DMS53 treated with DMSO at 0.1 percent for 48 hours (cell line): ENCODE measurements at regions not wholly inside any gene's neighbourhood (a gene's known extent, or its start where the extent isn't known, plus 50 kb on each side); places are given as distances from the start of the nearest gene placed in this dataset.
A peak's percentile ranks its signal among the peaks of the same experiment; 100 is the strongest.
"Not testable (repeated sequence)": the region's sequence is repeated elsewhere in the genome, so short reads cannot be mapped to it uniquely, and the experiment has no call there.

Source experiments
- DNase-seq: peaks from one replicate; lab custom pipeline; 2025; ENCODE audit not compliant: unreplicated experiment; lab: John Stamatoyannopoulos, UW

DNA sequence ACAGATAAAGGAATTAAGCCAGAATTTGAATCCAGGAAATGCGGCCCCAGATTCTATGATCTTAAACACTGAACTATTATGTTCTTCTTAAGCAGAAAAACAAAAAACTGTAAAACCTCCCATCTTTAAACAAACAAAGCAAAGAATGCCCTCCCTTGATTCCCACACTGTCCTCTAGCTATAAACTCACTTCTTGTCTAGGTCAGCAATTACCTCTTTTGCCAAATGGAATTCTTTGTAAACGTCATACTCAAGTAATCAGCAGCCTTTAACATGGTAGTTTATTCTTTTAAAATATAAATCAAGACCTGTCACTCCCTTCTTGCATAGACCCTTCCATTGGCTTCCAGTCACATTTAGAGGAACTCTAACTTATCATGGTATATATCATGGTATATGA, 958.9 kb upstream of the CNTN5 start:
- no peak for DNase-seq

DNA sequence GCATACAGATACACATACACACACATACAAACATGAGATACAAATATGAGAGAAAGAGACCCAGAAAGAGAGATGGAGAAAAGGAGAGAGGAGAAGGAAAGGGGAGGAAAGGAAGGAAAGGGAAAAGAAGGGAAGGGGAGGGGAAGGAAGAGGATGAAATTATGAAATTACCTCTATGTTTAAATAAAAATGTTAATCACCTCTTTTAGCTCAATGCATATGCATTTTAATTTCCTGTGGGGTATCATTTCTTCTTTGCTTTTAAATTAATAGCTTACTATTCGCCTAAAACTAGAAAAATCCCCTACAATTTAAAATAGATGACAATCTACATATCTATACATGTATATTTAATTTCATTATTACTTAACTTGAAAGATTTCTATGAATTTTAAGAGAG, 958.0 kb upstream of the CNTN5 start:
- DNase-seq = no peak

DNA sequence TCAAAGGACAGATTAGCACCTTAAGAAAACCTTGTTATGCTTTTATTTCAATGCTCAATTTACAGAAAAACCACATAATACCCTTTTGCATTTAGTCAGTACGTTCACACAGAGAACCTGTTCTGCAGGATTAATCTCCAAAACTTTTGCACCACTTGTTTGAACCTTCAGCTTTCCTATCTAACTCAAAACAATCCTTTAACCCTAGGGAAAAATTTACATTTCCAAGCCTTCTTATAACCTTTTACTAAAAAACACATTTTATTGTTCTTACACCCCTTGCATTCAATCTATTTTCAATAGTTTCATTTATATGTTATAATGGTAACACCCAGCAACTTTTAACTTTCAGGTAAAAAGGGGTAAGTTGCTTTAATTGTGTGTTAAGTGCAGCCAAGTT, 952.5 kb upstream of the CNTN5 start:
- no peak for DNase-seq

DNA sequence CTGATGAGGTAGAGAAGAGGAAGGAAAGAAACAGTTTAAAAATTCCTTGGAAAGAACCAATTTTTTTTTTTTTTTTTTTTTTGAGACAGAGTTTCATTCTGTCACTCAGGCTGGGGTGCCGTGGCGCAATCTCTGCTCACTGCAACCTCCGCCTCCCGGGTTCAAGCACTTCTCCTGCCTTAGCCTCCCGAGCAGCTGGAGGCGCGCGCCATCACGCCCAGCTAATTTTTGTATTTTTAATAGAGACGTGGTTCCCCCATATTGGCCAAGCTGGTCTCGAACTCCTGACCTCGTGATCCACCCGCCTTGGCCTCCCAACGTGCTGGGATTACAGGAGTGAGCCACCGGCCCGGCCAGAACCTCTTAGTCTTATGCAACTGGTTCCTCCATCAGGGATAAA, 951.6 kb upstream of the CNTN5 start:
- DNase-seq = not testable (repeated sequence)

DNA sequence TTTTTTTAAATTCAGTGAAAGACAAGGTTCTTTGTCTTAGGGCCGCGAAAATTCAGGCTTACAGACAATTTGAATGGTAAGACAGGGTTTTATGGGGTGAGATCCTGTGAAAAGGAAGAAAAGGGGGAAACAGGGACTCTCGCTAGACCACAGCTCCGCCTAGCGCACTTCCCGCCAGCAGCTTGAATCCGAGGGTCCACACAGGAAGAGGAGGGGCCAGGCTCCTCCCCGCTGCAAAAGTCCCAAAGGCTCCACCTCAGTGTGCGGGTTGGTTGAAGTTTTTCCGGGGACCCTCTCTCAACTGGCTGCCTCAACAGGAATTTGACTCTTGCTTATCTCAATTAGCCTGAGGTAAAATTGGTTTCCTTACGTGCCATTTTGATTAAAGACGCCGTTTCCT, 950.9 kb upstream of the CNTN5 start:
- no peak for DNase-seq

DNA sequence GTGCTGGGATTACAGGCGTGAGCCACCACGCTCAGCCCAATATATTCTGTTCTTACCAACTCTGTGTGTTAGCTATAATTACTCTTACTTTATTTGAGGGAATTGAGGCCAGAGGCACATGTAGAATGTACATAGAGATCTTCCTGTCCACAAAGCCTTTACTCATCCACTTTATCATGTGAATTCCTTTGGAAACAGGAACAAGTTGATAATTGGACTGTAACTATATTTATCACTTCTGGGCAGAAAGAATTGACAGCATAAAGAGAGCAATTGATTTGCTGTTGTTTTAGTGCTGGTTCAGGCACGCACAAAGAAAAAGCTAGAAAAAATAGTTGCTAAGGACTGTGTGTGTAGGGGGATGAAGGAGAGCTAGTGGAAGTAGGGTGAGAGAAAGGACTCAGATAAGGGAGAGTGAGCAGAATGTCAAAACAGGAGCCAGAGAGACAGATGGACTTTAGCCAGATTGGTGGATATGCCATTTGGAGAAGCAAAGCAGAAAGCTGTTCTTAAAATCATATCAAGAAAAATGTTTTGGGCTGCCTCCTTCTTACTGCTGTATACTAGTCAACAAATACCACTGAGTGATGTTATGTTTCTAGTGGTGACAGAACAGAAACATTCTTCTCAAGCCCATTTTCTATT, 929.8 kb upstream of the CNTN5 start:
- no peak for DNase-seq

DNA sequence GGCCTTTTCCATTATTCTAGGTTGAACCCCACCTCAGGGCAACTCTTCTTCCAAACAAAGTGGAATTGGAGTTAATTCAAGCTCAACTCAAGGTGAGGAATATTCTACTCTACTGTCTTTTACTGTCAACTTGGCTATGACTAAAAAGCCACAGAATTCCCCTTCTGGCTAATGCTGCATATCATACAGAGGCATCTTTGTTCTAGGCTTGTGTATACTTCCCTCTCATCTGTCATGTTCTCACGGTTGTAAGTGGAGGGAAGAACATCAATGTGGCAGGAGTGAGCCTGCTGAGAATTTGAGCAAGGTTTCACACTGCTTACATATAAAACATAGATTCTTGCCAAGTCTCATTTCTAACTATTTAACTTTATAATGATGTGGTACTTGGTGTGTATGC, 921.4 kb upstream of the CNTN5 start:
- DNase-seq = no peak

DNA sequence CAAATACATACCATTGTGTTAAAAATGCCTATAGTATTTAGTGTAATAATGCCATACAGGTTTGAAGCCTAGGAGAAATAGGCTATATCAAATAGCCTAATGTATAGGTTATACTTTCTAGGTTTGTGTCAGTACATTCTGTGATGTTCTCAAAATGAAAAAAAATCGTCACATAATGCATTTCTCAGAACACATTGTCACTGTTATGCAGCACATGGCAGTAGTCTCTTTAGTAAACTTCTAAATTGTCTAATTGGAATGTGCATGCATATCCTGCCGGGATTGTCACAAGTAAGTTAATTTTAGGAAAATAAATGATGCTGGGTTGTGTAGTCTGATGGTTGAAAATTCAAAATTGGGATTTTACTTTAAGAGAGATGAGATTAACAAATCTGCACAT, 920.1 kb upstream of the CNTN5 start:
- no peak for DNase-seq

DNA sequence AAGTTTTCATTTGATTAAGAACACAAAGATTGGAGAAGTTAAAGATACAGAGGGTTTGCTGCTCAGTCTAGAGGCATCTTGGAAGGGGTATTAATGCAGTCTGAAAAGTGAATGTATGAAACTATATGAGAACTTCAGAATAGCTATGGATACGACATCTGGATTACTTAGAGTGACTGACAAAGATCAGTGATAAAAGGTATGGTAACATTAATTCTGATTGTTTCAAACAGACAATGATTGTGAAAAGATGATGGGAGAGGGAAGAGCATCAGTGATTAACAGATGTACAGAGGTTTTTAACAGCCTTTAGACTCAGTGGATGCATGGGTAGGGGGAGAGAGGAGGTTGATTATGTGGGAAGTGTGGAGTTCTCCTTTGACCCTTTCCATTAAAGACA, 919.4 kb upstream of the CNTN5 start:
- no peak for DNase-seq

DNA sequence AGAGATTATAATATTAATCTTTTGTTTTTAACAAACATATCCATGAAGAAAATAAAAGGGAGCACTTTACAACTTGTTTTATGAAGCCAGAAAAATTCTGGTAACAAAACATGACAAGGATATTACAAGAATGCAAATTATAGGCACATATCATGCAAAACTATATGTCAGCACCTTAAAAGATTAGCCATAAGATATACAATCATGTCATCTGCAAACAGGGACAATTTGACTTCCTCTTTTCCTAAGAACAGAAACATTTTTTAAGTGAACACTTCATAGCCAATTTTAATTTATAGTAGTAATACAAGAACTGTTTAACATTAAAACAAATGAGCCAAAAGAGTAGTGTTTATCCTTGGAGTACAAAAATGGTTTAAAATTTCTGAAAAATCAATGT, 916.5 kb upstream of the CNTN5 start:
- no peak for DNase-seq

DNA sequence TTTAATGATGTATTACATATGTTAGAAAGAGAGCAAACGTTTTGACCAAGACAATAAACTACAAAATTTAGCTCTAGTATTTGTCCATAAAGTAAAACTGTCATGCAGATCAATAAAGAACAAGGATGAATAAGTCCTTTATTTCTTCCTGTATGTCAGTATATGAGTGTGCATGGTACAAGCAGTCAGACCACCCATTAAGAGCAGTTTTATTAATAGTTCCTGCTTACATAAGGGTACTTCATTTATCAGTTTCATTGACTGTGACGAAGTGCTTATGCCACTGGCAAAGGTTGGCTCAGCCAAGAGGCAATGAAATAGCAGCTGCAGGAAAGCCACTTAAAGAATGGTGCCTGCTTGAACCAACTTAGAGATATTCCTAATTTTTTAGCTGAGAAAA, 913.0 kb upstream of the CNTN5 start:
- DNase-seq = peak; percentile 66

DNA sequence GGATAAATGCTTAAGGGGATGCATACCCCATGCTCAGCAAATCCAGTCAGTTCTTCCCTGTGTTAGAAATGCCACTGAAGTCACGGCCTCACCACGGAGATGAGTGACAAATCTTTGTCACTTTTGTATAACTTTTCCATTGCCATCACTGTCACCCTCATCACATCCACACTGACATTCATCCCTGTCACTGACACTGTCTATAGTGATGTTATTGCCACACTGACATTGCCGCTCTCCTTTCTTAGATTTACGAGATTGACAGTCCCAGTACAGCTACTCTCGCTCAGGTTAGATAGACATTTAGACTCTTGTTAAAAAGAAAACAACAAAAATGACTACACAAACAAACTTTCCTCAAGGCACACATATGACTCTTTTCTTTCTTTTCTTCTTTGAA, 910.7 kb upstream of the CNTN5 start:
- DNase-seq = no peak

DNA sequence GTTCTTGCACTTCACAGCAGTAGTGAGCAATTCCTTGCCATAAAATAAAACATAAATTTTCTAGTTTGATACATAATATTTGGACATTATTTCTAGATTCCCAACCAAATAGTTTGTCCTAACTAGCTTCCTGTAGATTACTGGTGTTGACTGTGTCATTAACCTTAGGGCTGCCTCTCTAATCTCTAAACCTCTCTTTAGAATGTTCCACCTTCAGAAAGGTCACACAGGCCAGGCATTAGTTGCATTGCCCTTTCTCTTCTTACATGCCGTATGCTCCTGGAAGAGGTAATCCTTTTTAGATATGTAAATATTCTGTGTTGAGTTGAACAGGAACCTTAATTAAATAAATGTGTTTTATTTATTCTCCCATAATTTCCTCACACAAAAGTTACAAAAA, 904.9 kb upstream of the CNTN5 start:
- DNase-seq = no peak

DNA sequence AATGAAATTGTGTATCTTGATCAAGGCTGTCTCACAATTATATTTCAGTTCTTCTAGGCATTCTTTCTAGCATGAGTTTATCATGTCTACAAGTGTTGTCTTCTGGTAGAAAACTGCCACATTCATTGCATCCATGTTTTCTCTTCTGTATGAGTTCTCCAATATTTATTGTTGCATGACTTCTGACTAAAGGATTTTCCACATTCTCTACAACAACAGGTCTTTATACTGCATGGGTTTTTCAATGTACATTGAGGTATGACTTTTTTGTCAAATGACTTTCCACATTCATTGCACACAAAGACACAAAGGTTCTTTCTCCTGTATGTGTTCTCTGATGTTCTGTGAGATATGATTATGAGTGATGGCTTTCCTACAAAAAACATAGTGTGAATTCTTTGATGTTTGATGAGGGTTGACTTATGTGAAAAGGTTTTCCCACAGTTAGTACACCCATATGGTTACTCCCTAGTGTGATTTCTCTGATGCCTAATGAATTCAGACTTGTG, 890.6 kb upstream of the CNTN5 start:
- DNase-seq = no peak

DNA sequence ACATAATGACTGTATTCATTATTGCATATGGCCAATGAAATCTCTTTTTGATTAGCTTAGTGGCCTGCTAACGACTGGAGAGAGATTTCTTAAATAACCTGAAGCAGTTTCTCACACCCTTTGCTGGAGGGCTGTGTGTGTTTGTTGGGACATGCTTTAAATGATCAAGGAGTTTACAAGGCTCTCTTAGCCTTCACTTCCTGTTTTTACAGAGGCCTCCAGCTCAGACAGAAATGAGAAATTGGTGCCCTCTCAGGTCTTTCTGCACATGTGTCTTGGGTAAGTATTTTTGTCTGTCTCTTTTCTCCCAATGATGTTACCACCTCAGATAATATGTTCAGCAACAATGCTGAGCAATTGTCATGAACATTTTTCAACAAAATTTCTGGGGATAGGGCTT, 884.4 kb upstream of the CNTN5 start:
- no peak for DNase-seq

DNA sequence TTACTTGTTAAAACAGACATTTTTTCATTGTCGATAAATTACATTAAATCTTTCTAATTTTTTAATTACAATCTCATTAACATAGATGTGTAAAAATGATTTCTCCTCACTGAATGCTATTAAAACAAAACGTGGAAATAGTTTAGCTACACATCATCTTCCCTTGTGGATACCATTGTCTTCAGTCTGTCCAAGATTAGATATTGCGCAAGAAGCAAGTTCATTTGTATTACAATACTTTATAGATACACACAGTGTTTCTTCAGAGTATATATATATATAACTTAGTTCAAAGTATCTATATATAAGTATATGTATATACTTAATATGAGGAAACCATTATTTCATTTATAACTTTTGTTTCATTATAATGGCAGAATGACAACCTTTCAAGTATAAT, 883.3 kb upstream of the CNTN5 start:
- DNase-seq = no peak

DNA sequence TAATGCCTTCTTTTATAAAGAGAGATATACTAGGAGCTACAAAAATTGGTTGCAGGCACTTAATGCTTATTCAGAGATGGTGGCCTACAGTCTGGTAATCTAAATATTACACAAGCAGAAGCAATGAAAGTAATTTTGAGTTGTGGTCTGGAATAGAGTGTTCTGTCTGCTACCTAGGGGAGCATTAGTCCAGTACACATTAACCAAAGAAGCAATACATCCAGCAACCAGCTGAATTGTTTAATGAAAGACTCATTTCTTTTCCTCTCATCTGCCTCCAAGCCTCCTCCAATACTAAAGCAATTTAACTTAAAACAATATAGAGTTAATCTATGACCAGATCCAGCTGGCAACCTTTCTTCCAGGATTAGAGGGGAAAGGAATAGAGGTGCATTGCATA, 877.1 kb upstream of the CNTN5 start:
- no peak for DNase-seq

DNA sequence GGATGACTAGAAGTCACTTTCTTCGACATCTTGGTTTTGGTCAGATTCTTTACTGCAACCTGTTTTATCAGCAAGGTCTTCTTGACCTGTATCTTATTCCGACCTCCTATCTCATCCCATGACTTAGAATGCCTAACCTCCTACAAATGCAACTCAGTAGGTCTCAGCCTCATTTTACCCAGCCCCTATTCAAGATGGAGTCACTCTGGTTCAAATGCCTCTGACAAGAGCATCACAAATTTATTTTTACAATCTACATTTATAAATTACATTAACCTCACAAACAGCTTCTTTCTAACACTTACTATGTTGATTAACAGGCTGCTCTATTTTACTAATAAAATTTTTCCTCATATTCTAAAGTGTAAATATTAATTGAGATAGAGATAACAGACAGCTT, 867.0 kb upstream of the CNTN5 start:
- no peak for DNase-seq

DNA sequence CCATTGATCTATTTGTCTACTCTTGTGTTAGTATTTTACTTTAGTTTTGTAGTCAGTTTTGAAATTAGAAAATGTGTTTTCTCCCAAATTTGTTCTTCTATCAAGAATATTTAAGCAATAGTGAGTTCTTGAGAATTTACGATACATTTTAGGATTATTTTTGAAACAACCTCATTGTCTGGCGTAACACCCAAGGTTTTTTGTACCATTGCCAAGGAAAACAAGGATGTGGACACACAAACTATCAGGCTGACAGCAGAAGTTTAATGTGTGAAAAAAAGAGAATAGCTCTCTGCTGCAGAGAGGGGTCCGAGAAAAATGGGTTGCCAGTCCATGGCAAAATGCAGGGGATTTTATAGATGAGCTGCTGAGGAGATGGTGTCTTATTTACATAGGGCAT, 865.1 kb upstream of the CNTN5 start:
- no peak for DNase-seq

DNA sequence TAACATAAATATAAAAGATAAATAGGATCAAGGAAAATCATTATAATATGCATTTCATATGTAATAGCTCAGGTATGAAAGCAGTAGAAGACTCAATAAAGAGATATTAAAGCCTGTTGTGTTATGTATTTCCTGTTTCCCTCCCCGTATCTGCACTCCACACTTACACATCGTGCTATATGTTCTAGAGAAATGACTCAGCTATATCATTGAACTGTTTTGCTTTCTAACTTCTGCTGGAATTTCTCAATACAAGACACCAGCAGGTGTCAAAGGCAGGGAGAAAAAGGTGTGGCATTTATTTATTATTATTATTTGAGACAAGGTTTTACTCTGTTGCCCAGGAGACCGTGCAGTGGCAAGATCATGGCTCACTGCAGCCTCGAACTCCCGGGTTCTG, 842.8 kb upstream of the CNTN5 start:
- no peak for DNase-seq

DNA sequence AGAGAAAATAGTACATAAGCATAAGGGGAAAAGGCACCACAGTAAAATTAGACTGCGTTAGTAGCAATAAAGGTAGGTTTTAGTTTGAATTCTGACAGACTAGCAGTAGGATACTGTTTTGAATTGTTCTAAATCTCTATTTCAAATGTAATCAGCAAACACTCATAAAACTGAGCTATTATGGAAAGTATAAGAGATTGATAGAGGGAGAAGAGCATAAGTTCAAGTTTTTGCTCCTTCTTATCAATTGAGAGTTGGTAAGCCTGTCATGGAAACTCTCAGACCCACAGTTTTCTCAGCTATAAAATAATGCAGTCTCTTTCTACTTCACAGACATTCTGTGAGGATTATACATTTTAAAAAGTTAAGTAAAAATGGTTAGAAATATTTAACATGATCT, 840.2 kb upstream of the CNTN5 start:
- DNase-seq = no peak

DNA sequence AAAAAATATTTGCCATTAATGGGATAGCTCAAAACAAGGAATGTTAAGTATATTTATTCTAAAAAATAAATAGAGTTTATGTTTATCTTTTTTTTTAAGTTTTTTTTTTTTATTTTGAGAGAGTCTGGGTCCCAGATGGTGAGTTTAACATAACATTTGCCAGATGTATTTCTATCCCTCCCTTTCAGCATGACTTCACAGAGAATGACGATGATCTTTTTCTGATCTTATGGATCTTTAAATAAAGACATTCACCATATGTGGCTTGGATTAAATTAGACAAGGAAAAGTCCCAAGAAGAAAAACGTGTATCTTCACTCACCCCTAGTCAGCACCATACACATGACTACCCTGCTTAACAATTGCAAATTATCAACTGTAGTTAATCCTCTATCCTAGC, 839.8 kb upstream of the CNTN5 start:
- DNase-seq = no peak

DNA sequence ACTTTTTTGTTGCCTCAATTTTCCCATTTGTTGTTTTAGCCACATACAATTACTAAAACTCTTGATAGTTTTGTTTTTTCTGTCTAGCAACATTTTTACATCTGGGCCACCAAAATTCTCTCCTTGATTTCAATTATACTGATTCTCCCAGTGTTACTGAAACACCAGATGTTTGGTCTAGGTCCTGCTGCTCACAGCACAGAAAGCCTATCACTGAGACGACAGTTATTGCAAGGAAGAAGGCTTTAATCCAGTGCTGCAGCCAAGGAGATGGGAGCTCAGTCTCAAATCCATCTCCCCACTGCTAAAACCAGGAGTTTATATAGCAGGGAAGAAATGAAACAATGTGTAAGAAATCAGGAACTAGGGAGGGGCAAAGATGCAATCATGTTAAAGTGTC, 837.7 kb upstream of the CNTN5 start:
- DNase-seq = no peak

DNA sequence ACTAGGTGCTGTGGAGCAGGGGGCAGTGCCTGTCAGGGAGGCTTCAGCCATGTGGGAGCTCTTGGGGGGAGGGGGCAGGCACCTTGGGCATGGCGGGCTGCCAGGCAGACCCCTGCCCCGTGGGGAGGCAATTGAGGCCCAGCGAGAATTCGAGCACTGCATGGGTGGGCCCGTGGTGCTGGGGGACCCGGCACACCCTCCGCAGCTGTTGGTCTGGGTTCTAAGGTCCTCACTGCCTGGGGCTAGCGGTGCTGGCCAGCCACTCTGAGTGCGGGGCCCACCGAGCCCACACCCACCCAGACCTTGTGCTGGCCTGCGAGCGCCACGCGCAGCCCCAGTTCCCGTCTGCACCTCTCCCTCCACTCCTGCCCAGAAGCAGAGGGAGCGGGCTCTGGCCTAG, 835.5 kb upstream of the CNTN5 start:
- no peak for DNase-seq
